ENCODE measurements at regions not wholly inside any gene's neighbourhood (a gene's known extent, or its start where the extent isn't known, plus 50 kb on each side); places are given as distances from the start of the nearest gene placed in this dataset.

DNA sequence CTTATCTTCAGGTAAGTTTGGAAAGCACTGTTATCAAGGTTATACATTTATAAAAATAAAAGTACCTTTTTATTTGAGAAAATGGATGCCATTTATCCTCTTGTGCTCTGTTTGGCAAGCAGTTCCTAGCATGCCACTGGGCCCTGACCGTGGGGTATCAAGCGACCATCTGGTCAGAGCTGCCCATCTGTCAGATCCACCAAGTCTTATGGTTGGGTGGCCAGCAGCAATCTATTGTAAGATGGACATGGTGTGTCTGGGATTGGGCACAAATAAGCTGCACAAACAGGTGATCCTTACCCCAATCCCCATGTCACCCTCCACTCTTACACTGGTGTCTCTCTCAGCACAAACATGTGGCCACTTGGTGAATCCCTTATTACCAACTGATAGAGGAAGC, 178.5 kb downstream of the DLEU7 start:
- Histone ChIP-seq H3K4ac (ENCODE audit: low read depth, low read length) (no peak overlapping the region), H3K36me3 (ENCODE audit: control insufficient read depth, insufficient read depth, low read length) (no peaks in the 10 kb centered on the region), H4K8ac (ENCODE audit: low read depth in 2 of 2, low read length in 2 of 2) (no peak overlapping the region), H3K14ac (replicated peaks; ENCODE audit: low read depth, low read length) (no peak overlapping the region), H4K5ac (ENCODE audit: low read depth, low read length) (no peak overlapping the region), H4K20me1 (ENCODE audit: insufficient read depth, low read length) (no peaks in the 10 kb centered on the region), H4K91ac (ENCODE audit: insufficient read depth, low read depth, low read length) (no peak overlapping the region), H2BK20ac (ENCODE audit: low read depth, low read length) (no peak overlapping the region), H2BK15ac (ENCODE audit: low read depth, low read length) (no peak overlapping the region), H3K9me3 (ENCODE audit: control insufficient read depth, insufficient read depth, low read length) (no peaks in the 10 kb centered on the region), H3K27ac (ENCODE audit: insufficient read depth, low read length) (no peak overlapping the region), H2BK5ac (ENCODE audit: low read depth, low read length, poor library complexity, severe bottlenecking) (no peak overlapping the region), H3K18ac (ENCODE audit: low read depth, low read length) (no peak overlapping the region), H3K9me1 (ENCODE audit: insufficient read depth, low read length) (no peaks in the 10 kb centered on the region), H3K79me1 (ENCODE audit: low read depth in 1 of 2, low read length in 2 of 2) (no peaks in the 10 kb centered on the region), H2AFZ (replicated peaks; ENCODE audit: low read length, poor library complexity) (no peak overlapping the region), H2BK120ac (ENCODE audit: low read depth, low read length) (no peak overlapping the region), H2AK9ac (replicated peaks; ENCODE audit: low read depth, low read length, poor library complexity) (no peak overlapping the region), H3K4me1 (ENCODE audit: control insufficient read depth, insufficient read depth, low read length) (no peaks in the 10 kb centered on the region), H3K23ac (ENCODE audit: low read depth, low read length) (no peak overlapping the region), H3K9ac (ENCODE audit: low read depth, low read length) (no peak overlapping the region), H3K56ac (ENCODE audit: extremely low read depth, insufficient read depth, low read length) (no peak overlapping the region), H3K27me3 (ENCODE audit: control insufficient read depth, insufficient read depth, low read length) (peaks cover 21% of the 10 kb centered on the region), H3K4me3 (ENCODE audit: insufficient read depth, low read depth, low read length) (no peak overlapping the region), H3K4me2 (ENCODE audit: low read depth, low read length) (no peak overlapping the region), H2AK5ac (ENCODE audit: low read depth, low read length) (no peak overlapping the region)
- intact Hi-C loops (cut with micrococcal nuclease) (no loop called here), dilution Hi-C loops (cut with HindIII; ENCODE audit: low sequenced_read_pairs, unreplicated experiment) (no loop called here), in situ Hi-C loops (cut with MboI; ENCODE audit: low sequenced_read_pairs) (no loop called here)
- TF ChIP-seq MXI1 (IDR thresholded peaks at IDR 0.05; ENCODE audit: borderline replicate concordance, low read depth, low read length) (no peak), SMC3 (IDR thresholded peaks at IDR 0.05; ENCODE audit: low read depth, low read length) (no peak), CHD1 (IDR thresholded peaks at IDR 0.05; ENCODE audit: low read depth, low read length) (no peak), USF2 (IDR thresholded peaks at IDR 0.05; ENCODE audit: low read depth, low read length) (no peak), MAZ (IDR thresholded peaks at IDR 0.05; ENCODE audit: borderline replicate concordance, low read depth, low read length) (no peak), RAD21 (IDR thresholded peaks at IDR 0.05; ENCODE audit: low read length) (no peak), CEBPB (IDR thresholded peaks at IDR 0.05; ENCODE audit: low read depth, low read length) (no peak), MAFK (IDR thresholded peaks at IDR 0.05; ENCODE audit: low read depth, low read length) (no peak), NFE2L2 (IDR thresholded peaks at IDR 0.05; ENCODE audit: low read depth, low read length) (no peak), ELK1 (IDR thresholded peaks at IDR 0.05; ENCODE audit: borderline replicate concordance, low read depth, low read length) (no peak), RCOR1 (IDR thresholded peaks at IDR 0.05; ENCODE audit: insufficient replicate concordance, low read length) (no peak), FOS (IDR thresholded peaks at IDR 0.05; ENCODE audit: low read depth, low read length) (no peak), BHLHE40 (IDR thresholded peaks at IDR 0.05; ENCODE audit: low read depth, low read length) (no peak), POLR2A (IDR thresholded peaks at IDR 0.05; ENCODE audit: low read depth, low read length) (no peak), RFX5 (IDR thresholded peaks at IDR 0.05; ENCODE audit: low read depth, low read length) (no peak)
- TF ChIP-seq, protein P1, sequence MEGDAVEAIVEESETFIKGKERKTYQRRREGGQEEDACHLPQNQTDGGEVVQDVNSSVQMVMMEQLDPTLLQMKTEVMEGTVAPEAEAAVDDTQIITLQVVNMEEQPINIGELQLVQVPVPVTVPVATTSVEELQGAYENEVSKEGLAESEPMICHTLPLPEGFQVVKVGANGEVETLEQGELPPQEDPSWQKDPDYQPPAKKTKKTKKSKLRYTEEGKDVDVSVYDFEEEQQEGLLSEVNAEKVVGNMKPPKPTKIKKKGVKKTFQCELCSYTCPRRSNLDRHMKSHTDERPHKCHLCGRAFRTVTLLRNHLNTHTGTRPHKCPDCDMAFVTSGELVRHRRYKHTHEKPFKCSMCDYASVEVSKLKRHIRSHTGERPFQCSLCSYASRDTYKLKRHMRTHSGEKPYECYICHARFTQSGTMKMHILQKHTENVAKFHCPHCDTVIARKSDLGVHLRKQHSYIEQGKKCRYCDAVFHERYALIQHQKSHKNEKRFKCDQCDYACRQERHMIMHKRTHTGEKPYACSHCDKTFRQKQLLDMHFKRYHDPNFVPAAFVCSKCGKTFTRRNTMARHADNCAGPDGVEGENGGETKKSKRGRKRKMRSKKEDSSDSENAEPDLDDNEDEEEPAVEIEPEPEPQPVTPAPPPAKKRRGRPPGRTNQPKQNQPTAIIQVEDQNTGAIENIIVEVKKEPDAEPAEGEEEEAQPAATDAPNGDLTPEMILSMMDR (conservative IDR thresholded peaks at IDR 0.05; ENCODE audit: low read depth, low read length): no peak
- ATAC-seq (ENCODE audit: low read depth) (no peak), DNase-seq (no peak)
- BruUV-seq (replicated peaks): no TSS peak
- CTCF ChIA-PET: no interaction called here
- POLR2A ChIA-PET (ENCODE audit: unreplicated experiment): no interaction called here
- no CpG with 5 or more reads among the region's 2 CpGs for WGBS, 2 experiments (ENCODE audit: extremely low coverage in 2 of 2, insufficient read length in 1 of 2)
